ENCODE measurements at regions not wholly inside any gene's neighbourhood (a gene's known extent, or its start where the extent isn't known, plus 50 kb on each side); places are given as distances from the start of the nearest gene placed in this dataset.

DNA sequence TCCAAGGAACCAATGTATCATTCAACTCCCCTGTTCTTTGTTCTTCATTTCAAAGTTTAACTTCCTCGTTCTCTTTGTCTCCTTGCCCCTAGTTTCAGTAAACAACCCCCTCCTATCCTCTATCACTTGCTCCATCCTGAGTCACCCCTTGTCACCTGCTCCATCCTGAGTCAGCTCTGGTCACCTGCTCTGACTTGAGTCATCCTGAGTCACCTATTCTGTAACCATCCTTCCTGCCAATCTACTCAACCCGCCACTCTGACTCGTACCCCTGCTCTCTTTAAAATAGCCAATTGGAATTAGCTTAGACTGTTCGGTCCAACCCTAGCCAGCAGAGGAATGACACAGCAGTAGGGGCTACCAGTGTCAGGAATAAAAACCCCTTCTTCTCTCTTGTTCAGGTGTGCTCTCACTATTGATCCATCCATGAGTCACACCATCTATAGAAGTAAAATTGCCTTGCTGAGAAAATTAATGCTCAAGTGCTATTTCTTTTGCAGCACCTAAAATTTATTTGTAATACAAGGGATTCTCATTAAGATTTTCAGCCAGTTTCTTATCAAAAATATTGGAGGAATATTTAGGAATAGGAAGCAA lies 326.8 kb downstream of the AKAIN1 start:
- Histone ChIP-seq H3K27ac (ENCODE audit: low read length) (no peak overlapping the region), H3K36me3 (replicated peaks; ENCODE audit: insufficient read depth, low read length) (no peaks in the 10 kb centered on the region), H3K4me1 (ENCODE audit: low read length) (no peaks in the 10 kb centered on the region), H3K79me2 (ENCODE audit: low read length) (no peaks in the 10 kb centered on the region), H3K9ac (ENCODE audit: low read length) (no peak overlapping the region), H2AFZ (ENCODE audit: low read length) (no peak overlapping the region), H3K9me3 (replicated peaks; ENCODE audit: insufficient read depth, low read length) (no peaks in the 10 kb centered on the region), H3K27me3 (replicated peaks; ENCODE audit: insufficient read depth, low read length) (no peaks in the 10 kb centered on the region), H4K20me1 (ENCODE audit: insufficient read depth, low read length) (no peaks in the 10 kb centered on the region), H3K9me2 (replicated peaks; ENCODE audit: insufficient read depth, low read length) (no peaks in the 10 kb centered on the region), H3K4me2 (ENCODE audit: low read depth, low read length) (no peak overlapping the region), H3K4me3 (ENCODE audit: low read length) (no peak overlapping the region), H3F3A (ENCODE audit: insufficient read depth, low read length) (no peaks in the 10 kb centered on the region)
- TF ChIP-seq, protein P1, sequence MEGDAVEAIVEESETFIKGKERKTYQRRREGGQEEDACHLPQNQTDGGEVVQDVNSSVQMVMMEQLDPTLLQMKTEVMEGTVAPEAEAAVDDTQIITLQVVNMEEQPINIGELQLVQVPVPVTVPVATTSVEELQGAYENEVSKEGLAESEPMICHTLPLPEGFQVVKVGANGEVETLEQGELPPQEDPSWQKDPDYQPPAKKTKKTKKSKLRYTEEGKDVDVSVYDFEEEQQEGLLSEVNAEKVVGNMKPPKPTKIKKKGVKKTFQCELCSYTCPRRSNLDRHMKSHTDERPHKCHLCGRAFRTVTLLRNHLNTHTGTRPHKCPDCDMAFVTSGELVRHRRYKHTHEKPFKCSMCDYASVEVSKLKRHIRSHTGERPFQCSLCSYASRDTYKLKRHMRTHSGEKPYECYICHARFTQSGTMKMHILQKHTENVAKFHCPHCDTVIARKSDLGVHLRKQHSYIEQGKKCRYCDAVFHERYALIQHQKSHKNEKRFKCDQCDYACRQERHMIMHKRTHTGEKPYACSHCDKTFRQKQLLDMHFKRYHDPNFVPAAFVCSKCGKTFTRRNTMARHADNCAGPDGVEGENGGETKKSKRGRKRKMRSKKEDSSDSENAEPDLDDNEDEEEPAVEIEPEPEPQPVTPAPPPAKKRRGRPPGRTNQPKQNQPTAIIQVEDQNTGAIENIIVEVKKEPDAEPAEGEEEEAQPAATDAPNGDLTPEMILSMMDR (IDR thresholded peaks at IDR 0.05; ENCODE audit: low read length): no peak
- TF ChIP-seq EZH2phosphoT487 (IDR thresholded peaks at IDR 0.05; ENCODE audit: low read length) (no peak), EZH2 (optimal IDR thresholded peaks at IDR 0.05; ENCODE audit: low read depth, low read length) (no peak)
- no peak for DNase-seq

DNA sequence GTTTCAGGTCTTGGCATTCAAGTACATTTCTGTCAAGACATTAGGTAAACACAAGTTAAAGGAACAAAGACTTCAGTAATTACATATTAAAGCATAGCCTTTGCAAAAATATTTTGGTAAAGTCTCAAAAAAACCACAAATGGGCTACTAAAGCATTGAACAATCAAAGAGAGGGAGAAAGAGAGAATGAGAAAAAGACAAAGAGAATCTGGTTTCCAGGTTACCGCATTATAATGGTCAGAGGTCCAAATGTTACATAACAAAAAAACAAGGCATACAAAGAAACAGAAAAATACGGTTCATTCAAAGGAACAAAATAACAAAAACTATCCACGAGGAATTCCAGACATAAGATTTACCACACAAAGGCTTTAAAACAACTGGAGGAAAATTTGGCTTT lies 327.9 kb downstream of the AKAIN1 start:
- Histone ChIP-seq H3K4me3 (ENCODE audit: low read length) (no peak overlapping the region), H3F3A (ENCODE audit: insufficient read depth, low read length) (no peaks in the 10 kb centered on the region), H3K36me3 (replicated peaks; ENCODE audit: insufficient read depth, low read length) (no peaks in the 10 kb centered on the region), H3K9me2 (replicated peaks; ENCODE audit: insufficient read depth, low read length) (no peaks in the 10 kb centered on the region), H4K20me1 (ENCODE audit: insufficient read depth, low read length) (no peaks in the 10 kb centered on the region), H3K9me3 (replicated peaks; ENCODE audit: insufficient read depth, low read length) (no peaks in the 10 kb centered on the region), H2AFZ (ENCODE audit: low read length) (no peak overlapping the region), H3K9ac (ENCODE audit: low read length) (no peak overlapping the region), H3K4me2 (ENCODE audit: low read depth, low read length) (no peak overlapping the region), H3K79me2 (ENCODE audit: low read length) (no peaks in the 10 kb centered on the region), H3K27ac (ENCODE audit: low read length) (no peak overlapping the region), H3K4me1 (ENCODE audit: low read length) (no peaks in the 10 kb centered on the region), H3K27me3 (replicated peaks; ENCODE audit: insufficient read depth, low read length) (no peaks in the 10 kb centered on the region)
- no peak for DNase-seq
- TF ChIP-seq, protein P1 (IDR thresholded peaks at IDR 0.05; ENCODE audit: low read length): no peak
- TF ChIP-seq EZH2phosphoT487 (IDR thresholded peaks at IDR 0.05; ENCODE audit: low read length): no peak
- no peak for TF ChIP-seq EZH2 (optimal IDR thresholded peaks at IDR 0.05; ENCODE audit: low read depth, low read length)

DNA sequence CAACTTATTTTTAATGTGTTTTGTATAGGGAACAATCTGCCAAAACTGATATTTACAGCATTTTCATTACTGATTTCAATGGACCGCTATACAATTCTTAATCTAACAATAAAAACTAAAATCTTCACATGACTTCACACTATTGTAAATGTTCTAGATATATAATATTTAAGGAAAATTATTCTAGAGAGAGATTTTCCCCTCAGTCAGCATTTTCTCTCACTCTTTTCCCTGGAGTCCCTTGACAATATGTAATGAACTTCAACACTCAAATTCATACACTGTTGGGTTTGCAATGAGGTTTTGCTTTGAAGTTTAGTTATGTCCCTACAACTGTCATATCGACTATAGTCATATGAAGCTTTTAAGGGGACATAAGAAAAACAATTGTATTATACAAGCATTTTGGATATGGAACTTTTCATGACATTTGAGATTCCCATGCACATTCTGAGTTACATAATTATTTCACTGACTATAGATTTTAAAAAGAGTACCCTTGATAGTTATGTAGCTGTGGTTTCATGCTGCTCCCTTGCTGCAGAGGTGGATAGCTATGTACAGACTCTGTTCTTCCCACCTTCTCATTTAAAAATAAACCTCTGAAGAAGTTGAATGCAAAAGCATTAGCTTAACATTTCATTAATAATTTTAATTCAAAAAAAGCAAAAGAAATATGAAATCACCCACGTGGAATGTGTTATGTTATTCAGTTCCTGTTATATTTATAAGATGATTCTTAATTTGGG lies 338.5 kb downstream of the AKAIN1 start:
- H3K4me1 ChIP-seq (ENCODE audit: low read length): no peaks in the 10 kb centered on the region
- H3K9me3 ChIP-seq (replicated peaks; ENCODE audit: insufficient read depth, low read length): no peaks in the 10 kb centered on the region
- no peak overlapping the region for H3K27ac ChIP-seq (ENCODE audit: low read length)
- no peak overlapping the region for H3K9ac ChIP-seq (ENCODE audit: low read length)
- H3K79me2 ChIP-seq (ENCODE audit: low read length): no peaks in the 10 kb centered on the region
- H3K9me2 ChIP-seq (replicated peaks; ENCODE audit: insufficient read depth, low read length): no peaks in the 10 kb centered on the region
- H3K36me3 ChIP-seq (replicated peaks; ENCODE audit: insufficient read depth, low read length): no peaks in the 10 kb centered on the region
- no peak overlapping the region for H3K4me2 ChIP-seq (ENCODE audit: low read depth, low read length)
- TF ChIP-seq, protein P1 (IDR thresholded peaks at IDR 0.05; ENCODE audit: low read length): no peak
- TF ChIP-seq EZH2phosphoT487 (IDR thresholded peaks at IDR 0.05; ENCODE audit: low read length) (no peak), EZH2 (optimal IDR thresholded peaks at IDR 0.05; ENCODE audit: low read depth, low read length) (no peak)
- no peaks in the 10 kb centered on the region for H3K27me3 ChIP-seq (replicated peaks; ENCODE audit: insufficient read depth, low read length)
- DNase-seq: no peak
- no peak overlapping the region for H2AFZ ChIP-seq (ENCODE audit: low read length)
- no peak overlapping the region for H3K4me3 ChIP-seq (ENCODE audit: low read length)
- H4K20me1 ChIP-seq (ENCODE audit: insufficient read depth, low read length): no peaks in the 10 kb centered on the region
- H3F3A ChIP-seq (ENCODE audit: insufficient read depth, low read length): no peaks in the 10 kb centered on the region
